ENCODE measurements at regions not wholly inside any gene's neighbourhood (a gene's known extent, or its start where the extent isn't known, plus 50 kb on each side); places are given as distances from the start of the nearest gene placed in this dataset.

DNA sequence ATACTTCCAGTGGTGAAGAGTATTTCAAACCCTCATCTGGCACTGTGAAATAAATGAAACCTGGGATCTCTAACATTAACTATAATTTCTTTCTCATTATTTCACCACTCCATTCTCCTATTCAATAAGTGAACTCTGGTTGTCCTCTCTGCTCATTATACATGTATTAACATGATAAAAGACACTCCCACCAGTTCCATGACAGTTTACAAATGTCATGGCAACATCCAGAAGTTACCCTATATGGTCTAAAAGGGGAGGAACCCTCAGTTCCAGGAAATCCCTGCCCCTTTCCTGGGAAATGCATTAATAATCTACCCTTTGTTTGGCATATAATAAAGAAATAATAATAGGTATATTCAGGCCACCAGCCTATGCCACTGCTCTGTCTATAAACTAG lies 62.7 kb upstream of the BRINP3 start:
- no peak for FAIRE-seq
- no peak for DNase-seq (ENCODE audit: low spot score)

DNA sequence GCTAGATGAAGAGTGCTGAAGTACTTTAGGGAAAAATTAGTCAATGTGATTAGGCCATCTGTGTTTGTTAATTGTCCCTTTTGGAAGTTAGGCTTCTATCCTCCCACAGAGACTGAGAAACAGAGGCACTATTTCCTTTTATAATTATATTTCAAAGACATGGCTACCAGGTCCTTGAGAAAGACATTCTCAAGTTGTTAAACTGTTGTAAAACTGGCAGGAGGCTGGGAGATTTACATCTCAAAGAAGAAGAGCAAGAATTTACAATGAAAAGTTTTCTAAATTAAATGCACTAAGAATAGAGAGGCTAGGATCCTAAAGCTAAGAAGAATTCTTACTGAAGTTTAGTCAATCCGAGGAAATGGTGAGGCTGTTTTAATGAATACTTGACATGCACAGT lies 74.0 kb upstream of the BRINP3 start:
- no peak for FAIRE-seq
- DNase-seq (ENCODE audit: low spot score): no peak

DNA sequence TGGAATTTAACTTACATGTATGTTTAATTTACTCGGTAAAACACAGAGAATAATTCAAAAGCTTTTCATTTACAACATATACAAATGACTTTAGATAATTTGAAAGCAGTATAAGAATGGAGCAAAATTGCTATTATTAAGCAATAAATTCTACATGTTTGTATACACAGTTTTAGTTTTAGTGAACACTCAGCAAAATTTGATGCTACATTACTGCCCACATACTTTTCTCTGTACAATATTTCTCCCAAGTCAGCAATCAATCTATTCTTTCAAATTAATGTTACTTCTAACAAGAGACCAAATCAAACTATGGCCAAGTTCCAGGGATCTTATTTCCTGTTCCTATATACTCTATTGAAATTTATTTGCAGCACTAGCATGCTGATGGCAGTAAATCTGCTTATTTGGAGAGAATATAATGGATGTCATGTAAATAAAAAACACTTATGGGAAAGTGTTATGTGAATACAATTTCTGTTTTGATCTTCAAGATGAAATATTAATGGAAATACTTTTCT lies 82.6 kb upstream of the BRINP3 start:
- no peak for DNase-seq (ENCODE audit: low spot score)
- no peak for FAIRE-seq

DNA sequence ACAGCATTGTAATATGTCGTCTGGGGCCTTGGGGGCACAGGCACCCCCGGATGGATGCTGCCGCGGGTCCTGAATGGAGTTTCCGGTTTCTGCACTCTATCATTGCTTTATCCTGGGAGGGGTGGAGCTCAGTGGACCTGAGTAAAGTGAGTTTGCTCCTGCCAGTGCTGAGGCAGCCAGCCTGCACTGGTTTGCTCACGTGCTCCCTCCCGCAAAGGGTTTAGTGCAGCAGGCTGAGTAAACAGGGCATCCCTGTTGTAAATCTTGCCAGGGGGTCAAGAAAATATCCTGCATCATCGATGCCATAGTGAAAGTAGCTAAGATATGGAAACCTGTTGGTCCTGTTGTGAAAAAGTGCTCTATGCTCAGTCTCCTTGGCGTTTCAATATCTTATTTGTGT lies 85.6 kb upstream of the BRINP3 start:
- FAIRE-seq (no peak), DNase-seq (ENCODE audit: low spot score) (no peak)

DNA sequence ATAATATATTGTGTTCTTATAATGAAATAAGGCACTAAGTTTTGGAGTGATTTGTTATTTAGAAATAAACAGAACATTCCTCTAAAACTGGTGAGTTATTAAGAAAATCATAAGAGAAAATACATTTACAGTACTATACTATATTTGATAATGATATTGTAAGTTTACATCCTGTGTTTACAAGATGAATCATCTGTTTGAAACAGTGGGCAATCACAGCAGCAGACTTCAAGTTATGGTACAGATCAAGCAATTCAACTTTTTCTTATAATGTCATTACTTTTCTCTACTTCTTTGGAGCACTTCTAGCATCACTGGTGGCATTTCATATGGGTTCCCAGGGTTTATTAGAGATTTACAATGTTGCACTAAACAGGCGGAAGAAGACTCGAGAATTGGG lies 86.5 kb upstream of the BRINP3 start:
- DNase-seq (ENCODE audit: low spot score) (no peak), FAIRE-seq (no peak)

DNA sequence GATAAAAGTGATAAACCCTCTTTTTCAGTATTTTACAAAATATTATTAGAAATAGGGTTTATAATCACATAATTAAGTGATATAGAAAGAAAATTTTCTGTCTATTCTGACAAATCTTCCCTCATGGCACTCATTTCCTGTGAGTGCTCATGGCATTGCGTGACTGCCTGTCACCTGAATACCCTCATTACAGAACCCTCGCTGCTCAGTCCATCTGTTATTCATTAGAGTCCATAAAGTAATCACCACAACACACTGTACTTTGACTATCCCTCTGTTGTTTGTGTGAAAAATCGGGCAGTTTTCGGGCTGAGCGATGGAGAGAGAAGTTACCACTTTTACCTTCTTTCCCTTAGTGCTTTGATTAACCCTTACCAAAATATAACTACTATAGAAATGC lies 100.4 kb upstream of the BRINP3 start:
- DNase-seq (ENCODE audit: low spot score) (no peak), FAIRE-seq (no peak)

DNA sequence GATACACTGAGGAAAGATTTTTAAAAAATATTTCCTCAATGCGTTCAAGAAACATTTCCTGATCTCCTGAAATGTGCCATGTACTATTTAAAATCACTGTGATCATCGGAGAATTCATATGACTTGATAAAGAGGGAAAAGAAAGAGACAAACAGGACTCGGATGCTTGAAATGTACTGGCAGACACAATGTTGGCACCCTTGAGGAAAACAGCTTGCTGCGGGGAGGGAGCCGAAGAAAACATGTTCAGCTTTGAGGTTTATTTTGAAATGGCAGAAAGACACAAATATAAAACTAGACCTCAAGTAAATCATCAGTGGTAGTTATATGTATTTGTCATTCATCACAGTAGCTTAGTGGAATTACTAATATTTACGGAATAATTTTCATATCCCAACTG lies 100.9 kb upstream of the BRINP3 start:
- FAIRE-seq (no peak), DNase-seq (ENCODE audit: low spot score) (no peak)

DNA sequence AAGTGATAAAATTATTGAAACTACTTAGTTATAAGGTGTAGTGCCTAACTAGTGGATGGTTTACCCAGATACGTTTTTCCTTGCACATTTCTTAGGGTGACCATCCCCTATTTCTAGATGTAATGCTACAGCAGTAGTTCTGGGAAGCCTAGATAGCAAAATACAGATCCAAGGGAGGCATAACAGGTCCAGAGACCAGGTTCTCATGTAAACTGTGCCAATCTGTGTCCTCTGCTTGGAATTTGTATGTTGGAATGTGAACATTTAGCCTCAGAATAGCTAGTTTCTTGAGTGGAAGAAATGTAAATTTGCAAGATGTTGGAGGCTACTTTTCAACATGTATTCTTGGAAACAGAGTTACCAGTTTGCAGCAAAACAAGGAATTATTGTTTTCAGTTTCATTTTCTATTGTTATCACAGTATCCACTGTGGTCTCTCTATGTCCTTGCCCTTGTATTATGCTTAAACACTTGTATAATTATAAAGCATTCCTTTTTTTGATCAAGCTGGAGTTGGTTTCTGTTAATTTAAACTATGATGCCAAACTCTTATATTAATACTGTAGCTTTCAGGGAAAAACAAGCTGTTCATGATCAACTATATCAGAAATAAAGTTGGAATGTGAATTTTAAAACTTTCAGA lies 102.0 kb upstream of the BRINP3 start:
- DNase-seq (ENCODE audit: low spot score): no peak

DNA sequence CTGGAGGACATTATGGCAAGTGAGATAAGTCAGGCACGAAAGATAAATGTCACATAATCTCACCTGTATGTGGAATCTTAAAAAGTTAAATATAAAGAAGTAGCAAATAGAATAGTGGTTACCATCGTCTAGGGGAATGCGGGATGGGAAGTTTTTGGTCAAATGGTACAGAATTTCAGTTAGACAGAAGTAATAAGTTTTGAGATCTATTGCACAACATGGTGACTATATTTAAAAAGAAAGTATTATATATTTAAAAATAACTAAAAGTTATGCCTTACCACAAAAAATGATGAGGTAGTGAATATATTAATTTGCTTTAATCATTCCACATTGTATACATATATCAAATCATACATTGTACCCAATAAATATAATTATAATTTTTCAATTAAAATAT lies 106.2 kb upstream of the BRINP3 start:
- no peak for DNase-seq (ENCODE audit: low spot score)
- no peak for FAIRE-seq

More for the DNA sequence above, 102.0 kb upstream of the BRINP3 start:
- FAIRE-seq: no peak

DNA sequence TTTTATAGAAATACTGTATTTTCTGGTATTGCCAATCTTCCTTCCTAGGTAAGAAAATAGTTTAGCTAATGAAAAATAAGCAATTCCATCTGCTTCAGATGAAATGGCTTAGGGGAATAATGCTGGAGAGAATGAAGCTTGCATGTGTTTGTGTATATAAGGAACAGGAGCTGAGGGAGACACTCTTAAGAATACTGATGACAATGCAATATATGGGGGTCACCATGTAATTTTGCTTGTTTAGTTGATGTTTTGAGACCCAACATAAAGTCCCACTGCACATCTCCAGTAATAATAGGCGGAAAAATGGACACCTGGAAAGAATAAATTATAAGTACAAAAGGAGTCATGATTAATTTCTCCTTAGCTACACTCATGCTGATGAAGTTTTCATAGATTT lies 110.8 kb upstream of the BRINP3 start:
- DNase-seq (ENCODE audit: low spot score) (no peak), FAIRE-seq (no peak)

DNA sequence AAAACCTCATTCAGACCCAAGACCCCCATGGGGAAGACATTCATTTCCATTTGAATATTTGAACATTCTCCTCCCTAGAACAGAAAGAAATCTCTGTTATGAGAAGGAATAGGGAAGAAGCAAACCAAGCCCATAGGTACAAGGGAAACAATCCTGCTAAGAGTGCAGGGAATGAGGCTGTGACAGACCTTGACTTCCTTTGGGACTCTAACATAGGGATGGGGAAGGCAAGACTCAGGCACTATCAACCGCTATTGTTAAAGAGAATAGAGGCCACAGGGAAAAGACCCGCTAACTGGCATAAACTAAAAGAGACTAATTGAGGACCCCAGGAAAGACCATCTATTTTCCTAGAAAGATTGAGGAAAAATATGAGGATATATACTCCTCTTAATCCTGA lies 117.8 kb upstream of the BRINP3 start:
- FAIRE-seq (no peak), DNase-seq (ENCODE audit: low spot score) (no peak)

DNA sequence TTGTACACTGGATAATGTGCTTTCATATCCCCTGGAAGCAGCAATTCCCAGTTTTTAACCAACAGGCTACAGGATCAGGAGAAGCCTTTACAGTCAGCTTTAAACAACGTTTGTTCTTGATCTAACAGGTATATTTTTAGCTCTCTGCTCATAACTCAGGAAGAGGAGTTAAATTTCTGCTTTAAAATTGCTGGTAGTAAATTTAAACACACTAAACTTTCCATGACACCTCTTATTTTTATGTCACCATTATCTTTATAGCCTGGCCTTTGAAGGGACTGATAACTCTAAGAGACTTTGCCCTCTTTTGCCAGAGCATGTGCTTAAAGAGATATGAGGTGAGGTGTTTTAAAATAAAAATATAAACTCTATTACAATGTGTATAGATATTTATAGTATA lies 119.6 kb upstream of the BRINP3 start:
- no peak for FAIRE-seq
- no peak for DNase-seq (ENCODE audit: low spot score)

DNA sequence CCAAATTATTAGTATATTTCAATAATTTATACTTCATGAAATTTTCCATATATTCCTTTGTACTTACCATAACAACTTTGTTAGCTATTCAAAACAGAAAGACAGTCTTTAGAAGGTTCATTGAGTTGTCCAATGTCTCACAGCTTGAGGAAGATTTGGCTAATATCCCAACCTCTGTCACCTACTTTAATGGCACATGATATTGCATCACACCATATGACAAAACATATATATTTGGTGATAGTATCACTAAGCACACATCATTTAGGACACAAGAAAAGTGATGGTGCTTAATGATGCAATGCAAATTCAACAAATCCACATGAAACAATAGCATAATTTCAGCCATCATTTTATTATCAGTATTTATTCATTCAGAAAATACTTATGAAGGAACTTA lies 122.0 kb upstream of the BRINP3 start:
- FAIRE-seq (no peak), DNase-seq (ENCODE audit: low spot score) (no peak)

DNA sequence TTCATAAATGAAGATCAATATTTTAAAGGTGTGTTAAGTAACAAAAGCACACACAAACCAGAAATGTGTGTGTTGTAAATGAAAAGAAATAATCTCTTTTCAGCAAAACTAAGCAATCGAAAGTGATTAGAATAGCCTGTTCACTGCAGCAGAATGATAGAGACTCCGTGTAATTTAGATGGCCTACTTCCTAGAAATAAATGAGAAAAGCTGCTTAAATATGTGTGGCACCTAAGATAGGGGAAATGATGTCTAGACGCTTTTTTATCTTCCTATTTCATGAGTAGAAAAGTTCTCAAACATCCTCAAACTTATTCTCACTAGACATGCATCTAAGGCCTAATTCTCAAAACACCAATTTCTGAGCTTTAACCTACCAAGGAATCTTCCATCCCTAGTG lies 124.7 kb upstream of the BRINP3 start:
- DNase-seq (ENCODE audit: low spot score) (no peak), FAIRE-seq (no peak)

DNA sequence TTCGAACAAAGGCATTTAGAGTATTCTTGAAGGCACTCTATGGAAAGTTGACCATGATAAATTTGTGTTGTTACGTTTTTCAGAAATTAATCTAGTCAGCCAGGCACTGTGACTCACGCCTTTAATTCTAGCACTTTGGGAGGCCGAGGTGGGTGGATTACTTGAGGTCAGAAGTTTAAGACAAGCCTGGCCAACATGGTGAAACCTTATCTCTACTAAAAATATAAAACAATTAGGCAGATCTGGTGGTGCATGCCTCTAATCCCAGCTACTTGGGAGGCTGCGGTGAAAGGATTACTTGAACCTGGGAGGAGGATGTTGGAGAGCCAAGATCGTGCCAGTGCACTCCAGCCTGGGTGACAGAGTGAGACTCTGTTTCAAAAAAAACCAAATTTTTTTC lies 130.6 kb upstream of the BRINP3 start:
- no peak for FAIRE-seq
- no peak for DNase-seq (ENCODE audit: low spot score)

DNA sequence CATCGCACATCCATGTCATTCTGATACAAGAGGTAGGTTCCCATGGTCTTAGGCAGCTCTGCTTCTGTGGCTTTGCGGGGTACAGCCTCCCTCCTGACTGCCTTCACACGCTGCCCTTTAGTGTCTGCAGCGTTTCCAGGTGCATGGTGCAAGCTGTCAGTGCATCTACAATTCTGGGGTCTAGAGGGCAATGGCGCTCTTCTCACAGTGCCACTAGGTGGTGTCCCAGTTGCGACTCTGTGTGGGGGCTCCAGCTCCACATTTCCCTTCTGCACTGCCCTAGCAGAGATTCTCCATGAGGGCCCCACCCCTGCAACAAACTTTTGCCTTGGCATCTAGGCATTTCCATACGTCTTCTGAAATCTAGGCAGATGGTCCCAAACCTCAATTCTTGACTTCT lies 138.2 kb upstream of the BRINP3 start:
- FAIRE-seq: no peak
- no peak for DNase-seq (ENCODE audit: low spot score)

DNA sequence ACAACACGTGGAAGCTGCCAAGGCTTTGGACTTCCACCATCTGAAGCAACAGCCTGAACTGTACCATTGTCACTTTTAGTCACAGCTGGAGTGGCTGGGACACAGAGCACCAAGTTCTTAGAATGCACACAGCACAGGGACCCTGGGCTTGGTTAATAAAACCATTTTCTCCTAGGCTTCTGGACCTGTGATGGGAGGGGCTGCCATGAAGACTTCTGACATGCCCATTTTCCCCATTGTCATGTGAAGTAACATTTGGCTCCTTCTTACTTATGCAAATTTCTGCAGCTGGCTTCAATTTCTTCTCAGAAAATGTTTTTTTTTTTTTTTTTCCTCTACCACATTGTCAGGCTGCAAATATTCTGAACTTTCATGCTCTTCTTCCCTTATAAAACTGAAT lies 138.6 kb upstream of the BRINP3 start:
- FAIRE-seq (no peak), DNase-seq (ENCODE audit: low spot score) (no peak)

DNA sequence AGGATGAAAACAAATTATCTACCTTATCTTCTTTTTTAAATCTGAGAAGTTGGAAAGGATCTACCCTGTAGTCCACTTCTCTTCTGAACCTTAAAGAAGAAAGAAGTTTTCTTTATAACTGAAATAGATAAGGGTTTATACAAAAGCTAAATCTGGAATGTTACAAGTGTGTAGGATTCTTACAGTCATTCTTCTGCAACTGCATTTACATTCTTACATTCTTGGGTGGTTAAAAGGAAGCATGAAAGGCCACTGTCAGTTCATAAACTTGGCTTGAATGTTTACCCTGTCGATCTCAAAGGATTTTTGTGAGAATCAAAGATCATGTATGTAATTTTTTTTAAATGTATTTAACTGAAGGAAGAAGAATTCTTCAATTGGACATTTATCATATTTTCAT lies 142.1 kb upstream of the BRINP3 start:
- no peak for DNase-seq (ENCODE audit: low spot score)
- no peak for FAIRE-seq

DNA sequence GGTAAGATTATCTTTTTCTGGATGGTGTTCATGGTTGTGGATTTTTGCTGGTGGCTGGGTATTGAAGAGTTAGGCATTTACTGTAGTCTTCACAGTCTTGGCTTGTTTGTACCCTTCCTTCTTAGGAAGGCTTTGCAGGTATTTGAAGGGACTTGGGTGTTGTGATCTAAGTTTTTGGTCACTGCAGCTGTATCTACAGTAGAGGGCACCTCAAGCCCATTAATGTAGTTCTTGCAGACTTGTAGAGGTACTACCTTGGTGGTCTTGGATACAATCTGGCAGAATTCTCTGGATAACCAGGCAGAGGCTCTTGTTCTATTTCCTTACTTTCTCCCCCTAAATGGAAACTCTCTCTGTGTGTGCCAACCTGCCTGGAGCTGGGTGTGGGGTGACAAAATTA lies 155.8 kb upstream of the BRINP3 start:
- no peak for FAIRE-seq

DNA sequence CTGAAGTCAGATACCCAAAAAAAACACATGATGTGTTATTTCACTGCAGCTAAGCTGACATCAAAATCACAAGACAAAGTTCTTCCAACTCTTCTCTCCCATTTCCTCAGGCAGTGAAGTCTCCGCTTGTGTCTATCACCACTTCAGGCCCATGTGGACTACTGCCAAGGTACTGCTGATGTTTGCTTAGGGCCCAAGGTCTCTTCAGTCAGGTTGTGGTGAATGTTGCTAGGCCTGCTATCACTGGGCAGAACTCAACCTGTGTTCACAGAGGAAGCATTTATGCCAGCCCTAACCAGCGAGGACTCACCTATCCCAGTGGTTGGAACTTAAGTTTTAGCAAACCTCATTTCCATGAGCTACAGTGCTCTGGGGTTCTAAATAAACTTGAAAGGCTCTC lies 156.5 kb upstream of the BRINP3 start:
- FAIRE-seq (no peak), DNase-seq (ENCODE audit: low spot score) (no peak)

More for the DNA sequence above, 155.8 kb upstream of the BRINP3 start:
- no peak for DNase-seq (ENCODE audit: low spot score)

DNA sequence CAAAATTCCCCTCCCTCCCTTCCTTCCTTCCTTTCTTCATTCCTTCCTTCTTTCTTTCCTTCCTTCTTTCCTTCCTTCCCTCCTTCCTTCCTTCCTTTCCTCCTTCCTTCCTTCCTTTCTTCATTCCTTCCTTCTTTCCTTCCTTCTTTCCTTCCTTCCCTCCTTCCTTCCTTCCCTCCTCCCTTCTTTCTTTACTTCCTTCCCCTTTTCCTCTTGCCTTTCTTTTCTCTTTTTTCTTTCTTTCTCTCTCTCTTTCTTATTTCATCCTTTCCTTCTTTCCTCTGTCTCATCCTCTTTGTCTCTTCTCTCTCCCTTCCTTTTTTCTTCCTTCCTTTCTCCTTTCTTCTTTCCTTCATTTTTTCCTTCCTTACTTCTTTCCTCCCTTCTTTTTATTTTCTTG lies 171.9 kb upstream of the BRINP3 start:
- FAIRE-seq: no peak
- DNase-seq (ENCODE audit: low spot score): no peak

DNA sequence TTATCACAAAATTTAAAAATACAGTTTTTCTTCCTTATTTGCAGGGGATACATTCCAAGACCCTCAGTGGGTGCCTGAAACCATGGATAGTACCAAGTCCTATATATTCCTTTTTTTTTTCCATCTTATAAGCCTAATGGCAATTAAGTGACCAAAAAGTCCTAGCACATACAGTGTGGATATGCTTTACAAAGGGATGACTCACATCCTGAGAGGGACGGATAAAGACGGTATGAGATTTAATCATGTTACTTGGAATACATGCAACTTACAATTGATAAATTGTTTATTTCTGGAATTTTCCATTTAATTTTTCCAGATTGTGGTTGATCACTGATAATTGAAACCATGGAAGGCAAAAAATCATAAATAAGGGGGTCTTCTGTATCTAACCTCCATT lies 181.2 kb upstream of the BRINP3 start:
- DNase-seq (ENCODE audit: low spot score) (no peak), FAIRE-seq (no peak)

DNA sequence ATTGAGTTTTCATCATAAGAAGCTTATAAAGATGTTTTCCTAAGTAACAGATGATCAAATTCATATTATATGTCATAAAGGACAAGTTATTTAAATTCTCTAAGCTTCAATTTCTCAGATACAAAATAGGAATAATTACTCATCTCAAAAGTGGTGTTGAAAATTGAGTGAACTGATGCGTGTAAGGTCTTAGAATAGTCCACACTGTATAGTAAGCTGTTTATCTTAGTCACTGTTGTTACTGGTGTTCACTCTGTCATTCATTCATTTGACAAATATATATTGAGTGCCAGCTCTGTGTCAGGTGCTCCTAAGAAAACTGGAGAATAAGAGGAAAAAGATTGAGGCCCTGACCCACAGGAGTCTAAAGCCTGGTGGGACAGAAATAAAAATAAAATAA lies 186.3 kb upstream of the BRINP3 start:
- no peak for DNase-seq (ENCODE audit: low spot score)
- no peak for FAIRE-seq

DNA sequence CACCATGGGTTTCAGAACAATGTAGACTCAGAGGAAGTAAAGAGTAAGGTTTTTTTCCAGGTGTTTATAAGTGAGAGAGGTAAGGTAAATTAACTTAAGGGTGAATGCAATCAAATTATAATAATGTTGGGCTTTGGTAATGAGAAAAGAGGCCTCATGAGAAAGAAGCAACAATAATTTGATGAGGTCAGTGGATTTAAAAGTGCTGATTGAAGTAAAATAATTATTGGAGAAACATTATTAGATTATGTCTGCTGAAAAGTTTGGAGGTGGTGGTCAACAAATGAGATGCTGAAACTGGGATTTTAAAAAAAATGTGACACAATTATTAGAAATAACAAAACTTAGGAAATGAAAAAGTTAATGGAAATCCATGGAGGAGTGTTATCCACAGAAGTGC lies 187.4 kb upstream of the BRINP3 start:
- DNase-seq (ENCODE audit: low spot score) (no peak), FAIRE-seq (no peak)
